ENCODE measurements at regions not wholly inside any gene's neighbourhood (a gene's known extent, or its start where the extent isn't known, plus 50 kb on each side); places are given as distances from the start of the nearest gene placed in this dataset.

DNA sequence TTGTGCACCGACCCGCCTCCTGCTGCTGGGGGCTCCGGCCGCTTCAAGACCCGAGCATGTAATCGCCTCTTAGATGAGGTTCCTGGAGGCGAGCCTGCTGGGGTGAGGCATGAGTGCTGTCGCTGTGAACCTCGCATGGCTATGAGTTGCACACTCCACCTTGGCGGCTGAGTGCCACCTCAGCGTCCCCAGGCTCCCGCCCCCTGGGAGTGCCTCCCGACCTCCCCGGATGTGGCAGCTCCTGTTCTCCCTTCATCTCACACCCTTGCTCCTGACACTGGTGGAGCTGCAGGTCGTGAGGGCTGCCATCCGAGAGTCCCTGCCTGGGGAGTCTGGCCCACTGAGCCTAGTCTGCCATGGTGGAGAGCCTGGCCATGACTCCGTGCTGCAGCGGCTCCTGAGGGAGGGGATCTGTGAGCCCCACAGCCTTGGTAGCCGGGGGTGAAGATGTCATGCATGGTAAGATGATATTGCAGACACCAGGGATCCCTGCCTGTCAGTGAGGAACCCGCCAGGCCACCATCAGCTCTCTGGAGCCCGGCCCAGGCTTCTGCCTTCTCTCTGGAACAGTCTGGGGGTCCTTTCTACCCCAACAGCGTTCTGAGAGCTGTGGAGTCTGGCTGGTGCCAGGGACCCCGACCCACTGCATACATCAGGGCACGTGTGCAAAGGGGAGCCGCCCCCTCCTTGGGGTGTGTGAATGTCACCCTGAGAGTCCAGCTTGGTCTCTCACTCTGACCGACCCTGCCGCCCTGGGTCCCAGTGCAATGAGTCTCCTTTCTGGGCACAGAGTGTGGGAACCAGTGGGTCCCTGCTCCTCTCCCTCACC lies 61.6 kb upstream of the HS6ST1 start:
- DNase-seq, result no peak

GRCh38 chr2:128380961-128381938 lies 62.6 kb upstream of the HS6ST1 start:
- no peak for DNase-seq

DNA sequence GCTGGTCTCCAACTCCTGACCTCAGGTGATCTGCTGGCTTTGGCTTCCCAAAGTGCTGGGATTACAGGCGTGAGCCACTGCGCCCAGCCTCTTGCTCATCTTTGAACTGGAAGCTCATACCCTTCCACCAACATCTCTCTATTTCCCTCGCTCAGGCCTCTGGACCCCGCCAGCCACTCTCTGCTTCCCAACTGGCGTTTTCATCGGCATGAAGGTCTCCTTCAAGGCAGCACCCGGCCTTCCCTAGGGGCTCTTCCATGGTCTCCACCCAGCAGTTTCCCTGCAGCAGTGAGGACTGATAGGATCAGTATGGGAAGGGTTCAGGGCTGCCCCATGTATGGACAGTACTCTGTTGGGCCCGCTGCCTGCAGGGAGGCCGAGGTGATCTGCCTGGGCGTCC lies 65.8 kb upstream of the HS6ST1 start:
- no peak for DNase-seq

GRCh38 chr2:128384956-128385355 lies 66.3 kb upstream of the HS6ST1 start:
- DNase-seq, result no peak

GRCh38 chr2:128385365-128385764 lies 66.7 kb upstream of the HS6ST1 start:
- DNase-seq, result no peak

- no peak for DNase-seq
These were observed 67.4 kb upstream of the HS6ST1 start for GRCh38 chr2:128386066-128386465.

GRCh38 chr2:128388499-128388941 lies 69.9 kb upstream of the HS6ST1 start:
- DNase-seq, result no peak

DNA sequence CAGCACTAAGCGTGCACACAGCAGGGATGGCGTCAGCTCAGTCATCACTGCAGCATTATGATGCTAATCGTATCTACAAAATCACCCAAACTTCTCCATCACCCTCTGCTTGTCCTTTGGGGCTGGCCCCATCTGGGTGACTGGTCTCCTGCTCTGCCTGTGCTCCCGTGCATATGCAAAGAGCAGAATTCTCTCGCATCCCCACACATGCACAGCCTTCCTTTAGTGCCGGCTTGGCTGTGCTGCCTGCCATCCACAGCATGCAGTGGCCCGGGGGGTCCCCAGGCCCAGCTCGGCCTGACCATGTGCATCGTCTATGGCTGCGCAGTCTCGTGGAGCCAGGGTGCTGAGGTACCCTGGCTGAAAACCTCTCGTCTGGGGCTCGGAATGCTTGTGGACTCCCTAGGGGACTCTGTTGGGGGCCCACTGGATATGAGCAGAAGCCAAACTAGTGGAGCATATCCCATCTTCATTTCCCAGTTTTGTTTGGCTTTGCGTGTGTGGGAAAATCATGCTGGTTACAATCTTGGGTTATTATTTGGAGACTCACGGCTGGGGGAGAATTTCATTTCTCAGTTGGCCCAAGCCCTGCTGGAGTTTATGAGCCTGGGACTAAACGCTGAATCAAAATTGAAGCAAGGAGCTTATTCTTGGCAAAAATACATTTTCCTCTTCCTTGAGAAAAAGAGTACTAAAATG lies 70.9 kb upstream of the HS6ST1 start:
- no peak for DNase-seq

GRCh38 chr2:128390256-128390990 lies 71.8 kb upstream of the HS6ST1 start:
- no peak for DNase-seq

DNA sequence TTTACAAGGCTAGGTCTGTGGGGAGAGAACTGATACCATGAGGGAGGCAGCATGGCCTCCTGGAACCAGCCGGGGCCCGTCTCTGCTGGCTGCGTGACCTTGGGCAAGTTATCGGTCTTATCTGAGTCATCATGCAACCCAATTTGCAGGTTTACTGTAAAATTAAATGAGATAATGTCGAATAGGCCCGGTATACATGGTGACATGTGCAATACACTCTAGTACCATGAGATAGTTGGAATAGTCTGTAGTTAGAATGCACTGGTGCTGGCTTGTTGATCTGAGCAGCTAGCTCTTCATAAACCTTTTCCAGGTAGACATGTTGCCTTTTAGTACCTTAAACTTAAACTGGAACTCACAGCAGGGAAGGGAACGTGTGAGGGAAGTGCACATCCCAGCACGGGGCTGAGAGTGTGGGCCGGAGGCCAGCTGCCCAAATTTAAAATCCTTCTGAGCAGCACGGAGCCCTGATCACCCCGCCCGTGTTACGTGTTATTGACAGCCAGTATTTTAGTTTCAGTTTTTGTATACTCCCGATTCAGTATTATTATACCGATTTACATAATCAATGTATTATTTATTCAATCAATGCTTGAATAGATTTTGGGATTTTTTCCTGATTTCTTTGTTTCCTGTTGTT lies 72.4 kb upstream of the HS6ST1 start:
- DNase-seq, result no peak

GRCh38 chr2:128391679-128392078 lies 73.0 kb upstream of the HS6ST1 start:
- DNase-seq, result no peak

- DNase-seq, result no peak
These were observed 73.5 kb upstream of the HS6ST1 start for GRCh38 chr2:128392207-128392606.

- no peak for DNase-seq
These were observed 75.5 kb upstream of the HS6ST1 start for GRCh38 chr2:128394007-128394730.

GRCh38 chr2:128395196-128395595 lies 76.5 kb upstream of the HS6ST1 start:
- DNase-seq, result no peak

- no peak for DNase-seq
These were observed 77.2 kb upstream of the HS6ST1 start for GRCh38 chr2:128395640-128396499.

DNA sequence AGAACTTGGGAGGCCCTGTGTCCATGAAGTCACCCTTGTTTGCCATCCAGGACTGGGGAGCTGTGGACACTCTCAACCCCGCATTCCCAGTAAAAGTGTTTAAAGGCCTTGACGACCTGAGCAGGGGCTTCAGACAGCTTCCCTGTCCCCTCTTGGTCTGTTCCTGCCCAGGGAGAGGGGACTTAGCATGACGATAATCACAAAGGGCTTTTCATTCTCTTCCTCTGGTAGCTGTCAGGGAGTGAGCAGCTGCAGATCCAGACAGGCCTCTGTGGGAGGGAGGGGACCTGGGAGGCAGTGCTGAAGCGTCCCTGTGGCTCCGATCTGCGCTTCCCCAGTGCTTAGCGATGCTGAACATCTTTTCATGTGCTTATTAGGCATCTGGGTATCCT lies 77.8 kb upstream of the HS6ST1 start:
- no peak for DNase-seq

DNA sequence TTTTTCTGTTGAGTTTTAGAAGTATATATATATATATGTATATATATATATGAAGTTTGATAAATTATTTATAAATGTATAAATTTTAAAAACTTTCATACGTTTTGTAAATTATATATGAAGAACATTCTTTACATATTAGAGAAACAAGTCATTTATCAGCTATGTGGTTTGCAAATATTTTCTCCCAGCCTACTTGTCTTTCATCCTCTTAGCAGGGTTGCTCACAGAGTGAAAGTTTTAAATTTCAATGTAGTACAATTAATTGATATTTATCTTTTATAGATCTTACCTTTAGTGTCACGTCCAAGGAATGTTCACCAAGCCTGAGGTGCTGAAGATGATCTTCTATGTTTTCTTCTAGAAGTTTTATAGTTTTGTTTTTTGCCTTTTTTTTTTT lies 78.3 kb upstream of the HS6ST1 start:
- no peak for DNase-seq

DNA sequence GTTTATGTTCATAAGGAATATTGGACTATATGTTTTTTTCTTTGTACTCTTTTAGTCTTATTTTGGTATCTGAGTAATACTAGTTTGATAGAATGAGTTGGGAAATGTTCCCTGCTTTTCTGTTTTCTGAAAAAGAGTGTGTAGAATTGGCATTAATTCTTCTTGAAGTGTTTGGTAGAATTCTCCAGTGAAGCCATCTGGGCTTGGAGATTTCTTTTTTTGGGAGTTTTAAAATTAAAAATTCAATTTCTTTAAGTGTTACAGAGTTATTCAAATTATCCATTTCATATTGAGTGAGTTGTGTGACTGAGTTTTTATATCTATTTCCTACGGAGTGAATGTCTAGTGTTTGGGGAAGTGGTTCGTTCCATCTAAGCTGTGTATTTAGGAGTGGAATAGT lies 80.6 kb upstream of the HS6ST1 start:
- DNase-seq, result no peak

DNA sequence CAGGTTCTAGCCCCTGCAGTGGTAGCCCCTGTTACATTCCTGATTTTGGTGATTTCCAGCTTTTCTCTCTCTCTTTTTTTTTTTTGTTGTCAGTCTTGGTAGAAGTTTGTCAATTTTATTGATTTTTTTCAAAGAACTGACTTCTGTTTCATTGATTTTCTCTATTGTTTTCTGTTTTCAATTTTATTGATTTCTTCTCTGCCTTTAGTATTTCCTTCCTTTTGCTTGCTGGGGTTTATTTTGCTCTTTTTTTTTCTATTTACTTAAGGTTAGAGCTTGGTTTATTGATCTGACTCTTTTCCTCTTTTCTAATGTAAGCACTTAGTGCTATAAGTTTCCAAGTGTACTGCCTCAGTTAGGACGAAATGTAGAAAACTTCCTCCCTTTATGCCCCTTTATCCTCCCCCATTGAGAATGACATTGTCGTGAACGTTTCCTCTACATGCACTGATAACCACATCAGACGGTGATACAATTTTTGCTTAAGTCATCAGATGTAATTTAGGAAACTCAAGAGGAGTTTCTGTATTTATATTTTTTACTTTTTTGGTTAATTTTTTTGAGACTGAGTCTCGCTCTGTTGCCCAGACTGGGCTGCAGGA lies 81.1 kb upstream of the HS6ST1 start:
- DNase-seq, result no peak

- DNase-seq, result no peak
These were observed 83.0 kb upstream of the HS6ST1 start for GRCh38 chr2:128401680-128402079.
